Superior temporal gyrus (tissue), 1 donor: ENCODE measurements at regions not wholly inside any gene's neighbourhood (a gene's known extent, or its start where the extent isn't known, plus 50 kb on each side); places are given as distances from the start of the nearest gene placed in this dataset.
A peak's percentile ranks its signal among the peaks of the same experiment; 100 is the strongest.
"Not testable (repeated sequence)": the region's sequence is repeated elsewhere in the genome, so short reads cannot be mapped to it uniquely, and the experiment has no call there.

Source experiments
- DNase-seq: peaks from one replicate; pipeline ENCODE4 v3.0.0-alpha.2; 2016; ENCODE audit errors: extremely low spot score

DNA sequence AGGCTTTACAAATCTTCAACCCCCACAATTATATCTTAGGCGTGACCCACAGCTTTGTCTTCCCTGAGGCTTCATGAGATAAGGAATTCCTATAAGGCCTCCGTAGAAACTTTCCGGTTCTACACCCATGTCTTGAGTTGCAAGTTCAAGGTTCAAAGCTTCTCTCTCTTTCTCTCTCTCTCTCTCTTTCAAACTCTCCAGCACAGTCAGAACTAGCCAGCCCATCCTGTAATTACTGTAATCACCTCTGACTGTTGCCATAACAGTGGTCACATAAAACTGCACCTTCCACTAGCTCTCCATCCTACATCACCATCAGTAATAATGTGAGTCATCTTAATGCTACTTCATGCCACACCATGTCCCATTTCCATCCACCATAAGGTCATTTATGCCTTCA lies 90.0 kb upstream of the NFASC start:
- no peak for DNase-seq

DNA sequence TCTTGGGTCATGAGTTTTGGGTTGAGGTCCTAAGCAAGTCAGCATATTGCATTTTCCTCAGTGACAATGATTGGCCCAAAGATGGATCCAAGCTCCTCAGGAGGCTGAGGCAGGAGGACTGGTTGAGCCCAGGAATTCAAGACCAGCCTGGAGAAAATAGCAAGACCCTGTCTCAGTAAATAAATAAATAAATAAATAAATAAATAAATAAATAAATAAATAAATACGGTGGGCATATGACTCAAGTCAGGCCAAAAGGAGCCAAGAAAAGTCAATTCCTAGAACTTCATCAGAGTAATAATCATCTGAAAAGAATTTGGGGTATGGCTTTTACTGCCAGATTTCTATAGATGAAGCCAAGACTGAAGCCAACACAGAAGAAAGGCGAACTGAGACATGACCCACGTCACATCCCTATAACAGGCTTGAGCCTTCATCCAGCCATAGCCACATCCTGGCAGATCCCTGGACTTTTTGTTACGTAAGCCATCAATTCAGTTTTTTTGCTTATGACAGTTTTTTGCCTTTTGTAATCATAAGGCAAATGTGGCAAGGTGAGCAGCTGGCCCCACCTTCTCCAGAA lies 88.5 kb upstream of the NFASC start:
- no peak for DNase-seq

DNA sequence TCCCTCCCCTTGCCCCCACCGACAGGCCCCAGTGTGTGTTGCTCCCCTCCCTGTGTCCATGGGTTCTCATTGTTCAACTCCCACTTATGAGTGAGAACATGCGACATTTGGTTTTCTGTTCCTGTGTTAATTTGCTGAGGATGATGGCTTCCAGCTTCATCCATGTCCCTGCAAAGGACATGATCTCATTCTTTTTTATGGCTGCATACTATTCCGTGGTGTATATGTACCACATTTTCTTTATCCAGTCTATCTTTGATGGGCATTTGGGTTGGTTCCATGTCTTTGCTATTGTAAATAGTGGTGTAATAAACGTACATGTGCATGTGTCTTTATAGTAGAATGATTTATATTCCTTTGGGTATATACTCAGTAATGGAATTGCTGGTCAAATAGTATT lies 85.6 kb upstream of the NFASC start:
- not testable (repeated sequence) for DNase-seq

DNA sequence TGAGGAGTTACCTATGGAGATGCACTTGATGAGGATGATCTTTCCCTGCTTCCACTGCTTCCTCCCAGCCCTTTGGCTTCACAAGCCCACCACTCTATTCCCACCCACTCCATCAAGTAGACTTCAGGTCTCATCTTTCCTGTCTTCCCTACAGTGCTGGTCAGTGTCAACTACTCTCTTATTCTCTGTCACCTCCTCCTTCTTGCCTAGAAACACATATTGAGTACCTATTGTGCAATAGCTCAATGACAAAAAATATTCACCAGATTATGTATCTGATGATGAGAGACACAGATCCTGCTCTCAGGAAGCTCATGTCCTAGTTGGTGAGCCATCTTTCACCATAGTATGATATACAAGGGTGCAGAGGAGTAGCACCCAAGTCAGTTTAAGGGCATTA lies 82.2 kb upstream of the NFASC start:
- DNase-seq: no peak

DNA sequence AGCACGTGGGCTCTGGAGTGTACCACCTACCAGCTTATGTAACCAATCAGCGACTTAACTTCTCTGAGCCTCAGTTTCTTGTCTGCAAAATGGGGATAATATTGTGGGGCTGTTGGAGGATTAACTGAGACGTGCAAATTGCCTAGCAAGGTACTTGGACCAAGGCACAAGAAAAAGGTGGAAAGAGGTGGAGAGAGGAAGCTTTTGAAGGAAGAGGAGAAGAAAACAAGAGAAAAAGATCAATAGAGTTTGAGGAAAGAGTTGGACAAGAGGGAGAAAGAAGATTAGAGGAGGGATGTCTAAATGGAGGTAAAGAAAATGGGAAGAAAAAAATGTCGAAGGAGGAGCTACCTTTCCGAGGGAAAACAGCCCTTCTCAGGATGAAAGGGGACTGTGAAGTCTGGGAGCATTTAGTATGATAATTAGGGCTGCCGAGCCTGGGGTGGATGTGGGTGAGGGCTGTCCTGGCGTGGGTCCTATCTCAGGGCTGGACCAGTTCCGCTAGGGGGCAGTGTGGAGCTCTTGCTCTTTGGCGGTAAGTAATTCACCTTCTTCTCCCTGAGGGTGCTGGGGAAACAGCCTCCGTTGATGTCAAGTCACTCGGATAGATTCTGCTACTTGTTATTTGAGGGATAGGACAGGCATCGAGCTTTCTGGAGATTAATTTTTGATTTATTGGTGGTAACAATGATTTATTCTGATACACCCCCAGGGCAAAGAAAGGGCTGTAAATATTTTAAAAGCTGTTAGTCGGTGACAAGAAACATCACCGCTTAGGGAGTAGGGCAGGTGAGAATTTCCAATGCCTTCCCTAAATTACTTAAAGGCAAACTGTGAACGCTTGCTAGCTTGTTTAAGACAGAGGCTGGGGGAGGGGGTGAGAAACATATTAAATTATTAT lies 79.0 kb upstream of the NFASC start:
- peak; percentile 66 for DNase-seq

DNA sequence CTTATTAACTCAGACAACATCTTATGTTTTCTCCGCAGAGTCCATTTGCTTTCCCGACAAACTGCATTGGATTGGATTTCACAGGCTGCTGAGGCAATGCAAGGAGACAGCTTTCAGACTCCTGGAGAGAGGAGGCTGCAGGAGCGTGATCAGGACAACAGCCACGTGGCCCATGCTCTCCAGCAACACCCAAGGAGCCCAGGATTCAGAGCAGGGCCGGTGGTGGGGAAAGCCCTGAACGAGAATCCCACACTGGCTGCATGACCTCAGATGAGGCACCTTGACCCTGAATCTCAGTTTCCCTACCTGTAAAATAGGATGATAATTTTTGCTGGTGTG lies 78.3 kb upstream of the NFASC start:
- no peak for DNase-seq

DNA sequence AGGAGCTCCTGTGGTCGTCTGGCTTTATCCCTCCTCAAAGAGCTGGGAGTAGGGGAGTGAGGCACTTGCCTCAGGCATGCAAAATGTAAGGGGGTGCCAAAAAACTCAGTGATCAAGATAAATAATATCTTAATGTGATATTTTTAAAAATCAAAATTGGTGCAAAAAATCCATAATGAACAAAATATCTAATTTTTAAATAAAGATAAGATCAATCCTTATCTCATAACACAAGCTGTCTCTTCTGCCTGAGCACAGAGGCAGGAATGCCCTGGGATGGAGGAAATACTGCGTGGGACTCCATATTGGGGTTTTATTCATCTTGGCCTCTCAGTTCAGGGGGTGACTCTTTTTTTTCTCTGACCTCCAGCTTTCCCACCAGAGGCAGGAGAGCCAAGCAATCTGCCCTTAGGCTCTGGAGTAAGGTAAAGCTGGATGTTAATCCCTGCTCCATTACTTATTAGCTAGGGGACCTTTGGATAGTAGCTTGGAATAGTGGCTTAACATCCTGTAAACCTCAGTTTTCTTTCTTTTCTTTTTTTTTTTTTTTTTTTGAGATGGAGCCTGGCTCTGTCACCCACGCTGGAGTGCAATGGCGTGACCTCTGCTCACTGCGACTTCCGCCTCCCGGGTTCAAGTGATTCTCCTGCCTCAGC lies 77.3 kb upstream of the NFASC start:
- DNase-seq: no peak

DNA sequence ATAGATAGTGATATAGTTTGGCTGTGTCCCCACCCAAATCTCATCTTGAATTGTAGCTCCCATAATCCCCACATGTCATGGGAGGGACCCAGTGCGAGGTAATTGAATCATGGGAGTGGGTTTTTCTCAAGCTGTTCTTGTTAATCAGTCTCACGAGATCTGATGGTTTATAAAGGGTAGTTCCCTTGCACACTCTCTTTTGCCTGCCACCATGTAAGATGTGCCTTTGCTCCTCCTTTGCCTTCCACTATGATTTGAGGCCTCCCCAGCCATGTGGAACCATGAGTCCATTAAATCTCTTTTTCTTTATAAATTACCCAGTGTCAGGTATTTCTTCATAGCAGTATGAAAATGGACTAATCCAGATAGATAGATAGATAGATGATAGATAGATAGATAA lies 73.8 kb upstream of the NFASC start:
- DNase-seq: not testable (repeated sequence)

DNA sequence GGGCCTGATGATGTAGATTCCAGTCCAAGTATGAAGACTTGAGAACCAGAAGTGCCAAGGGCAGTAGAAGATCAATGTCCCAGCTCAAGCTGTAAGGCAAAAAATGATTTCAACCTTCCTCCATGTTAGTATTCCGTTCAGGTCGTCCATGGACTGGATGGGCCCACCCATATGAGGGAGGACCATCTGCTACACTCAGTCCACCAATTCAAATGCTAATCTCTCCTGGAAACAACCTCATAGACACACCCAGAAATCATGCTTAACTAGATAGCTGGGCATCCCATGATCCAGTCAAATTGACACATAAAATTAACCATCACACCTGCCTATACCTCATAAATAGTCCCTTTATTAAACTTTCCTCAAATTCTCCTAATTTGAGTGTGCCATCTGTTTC lies 73.3 kb upstream of the NFASC start:
- no peak for DNase-seq

DNA sequence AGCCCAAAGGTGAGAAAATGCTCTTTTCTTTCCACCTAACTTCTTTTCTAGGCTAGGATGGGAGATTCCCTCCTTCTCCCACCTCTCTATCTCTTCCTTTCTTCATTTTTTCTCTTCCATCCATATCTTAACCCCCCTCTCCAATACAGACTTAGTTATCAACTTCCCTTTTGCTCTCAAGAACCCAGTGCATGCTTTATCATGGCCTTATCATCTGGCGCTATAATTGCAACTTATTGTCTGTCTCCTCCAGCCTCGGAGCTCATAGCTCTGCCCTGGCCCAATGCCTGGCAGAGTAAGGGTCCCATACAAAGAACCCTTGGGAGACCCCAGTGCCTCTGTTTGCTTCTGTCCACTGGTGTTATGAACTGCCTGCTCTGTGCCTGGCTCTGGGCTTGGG lies 71.0 kb upstream of the NFASC start:
- no peak for DNase-seq

DNA sequence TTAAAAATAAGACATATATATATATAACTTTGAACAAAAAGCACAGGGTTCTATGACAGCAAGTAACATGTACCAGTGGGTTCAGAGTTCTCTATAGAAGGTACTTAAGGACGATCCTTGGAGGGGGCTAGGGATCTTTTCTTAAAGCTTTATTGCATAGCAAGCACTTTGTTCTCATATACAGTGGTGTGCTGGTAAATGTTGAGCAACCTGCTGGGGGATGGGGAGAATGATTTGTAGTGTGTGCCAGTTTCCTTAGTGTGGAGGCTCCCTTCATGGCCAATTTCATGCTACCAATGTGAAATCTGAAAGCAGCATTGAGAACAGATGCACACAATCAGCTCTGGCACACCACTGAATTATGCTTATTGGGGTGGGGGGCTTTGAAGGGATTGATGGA lies 69.5 kb upstream of the NFASC start:
- no peak for DNase-seq

DNA sequence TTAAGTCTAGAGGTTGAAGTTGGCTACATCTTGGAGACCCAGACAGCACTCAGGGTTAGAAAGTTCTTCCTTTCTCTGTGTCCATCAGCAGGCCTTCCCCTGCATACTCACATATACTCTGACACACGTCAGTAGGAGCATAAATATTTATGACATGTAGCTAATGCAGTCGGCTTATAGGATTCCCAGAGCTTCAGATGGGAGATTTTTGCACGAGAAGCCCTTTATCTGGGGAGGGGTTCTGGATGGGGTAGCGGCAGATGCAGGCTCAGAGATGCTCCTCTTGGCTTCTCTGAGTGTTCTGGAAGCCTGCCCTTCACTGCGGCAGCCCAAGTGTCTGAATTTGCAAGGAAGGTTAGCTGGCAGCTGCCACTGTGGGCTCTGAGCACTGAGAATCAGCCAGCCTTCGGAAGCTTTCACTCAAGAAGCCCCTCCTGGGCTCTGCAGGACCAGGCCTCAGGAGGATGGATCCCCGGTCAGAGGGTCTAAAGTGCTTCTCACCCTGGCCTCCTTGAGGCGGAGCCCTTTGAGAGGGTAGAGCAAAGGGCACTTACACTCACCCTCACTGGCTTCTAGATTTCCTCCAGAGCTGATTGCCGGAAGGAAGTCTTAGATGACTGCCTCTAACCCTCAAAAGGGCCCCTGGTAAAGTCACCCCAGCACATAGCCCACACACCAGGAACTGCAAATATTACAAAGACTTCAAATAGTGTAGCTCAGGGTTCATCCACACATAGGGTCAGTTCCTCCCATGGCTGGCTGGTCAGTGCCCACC lies 68.1 kb upstream of the NFASC start:
- DNase-seq: no peak

DNA sequence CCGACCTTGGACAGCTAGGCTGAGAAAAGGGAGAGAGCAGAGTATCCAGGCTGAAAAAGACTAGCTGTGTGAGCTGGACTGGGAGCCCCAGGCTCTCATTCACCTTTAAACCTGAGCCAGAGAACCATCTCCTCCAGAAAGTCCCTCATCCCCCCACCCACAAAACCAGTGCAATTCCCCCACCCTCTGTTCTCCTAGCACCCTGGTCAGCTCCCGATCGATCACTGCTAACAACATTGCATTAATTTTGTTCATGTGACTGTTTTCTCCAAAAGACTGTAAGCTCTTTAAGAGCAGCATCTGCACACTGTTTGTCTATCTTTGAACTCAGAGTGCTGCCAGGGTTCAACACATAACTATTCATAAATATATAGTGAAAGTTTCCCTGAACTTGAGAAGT lies 67.1 kb upstream of the NFASC start:
- no peak for DNase-seq

DNA sequence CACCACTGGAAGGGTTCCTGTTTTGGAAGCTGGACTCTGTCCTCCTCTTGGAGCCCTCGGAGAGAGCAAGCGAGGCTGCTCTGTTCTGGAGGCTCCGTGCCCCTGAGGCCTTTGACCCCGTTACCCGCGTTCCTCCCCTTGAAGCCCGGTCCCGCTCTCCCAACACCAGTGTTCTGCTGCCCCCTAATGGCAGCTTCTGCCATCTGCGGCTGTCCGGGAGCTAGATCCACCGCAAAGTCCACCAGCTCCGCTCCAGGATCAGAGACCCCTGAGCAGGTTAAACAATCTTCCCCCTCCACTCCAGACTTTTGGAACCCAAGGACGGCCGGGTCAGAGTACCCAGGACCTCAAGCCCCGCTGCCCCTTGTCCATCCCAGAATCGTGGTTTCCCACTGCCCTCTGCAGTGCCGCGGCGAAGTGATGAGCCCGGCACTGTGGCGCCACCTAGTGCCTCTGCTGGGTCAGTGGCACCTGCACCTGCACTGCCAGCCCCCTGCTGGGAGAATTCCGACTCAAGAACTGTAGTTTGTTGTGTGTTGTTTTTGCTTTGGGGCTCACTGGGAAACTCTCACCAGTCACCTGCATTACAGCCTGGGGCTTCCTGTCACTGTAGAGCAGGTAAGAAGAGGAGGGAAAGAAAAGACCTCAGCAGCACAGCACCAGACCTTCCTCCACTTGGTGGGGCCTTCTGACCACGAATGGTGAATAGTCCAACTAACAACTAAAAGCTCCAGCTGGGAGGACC lies 63.5 kb upstream of the NFASC start:
- peak; percentile 96 for DNase-seq

DNA sequence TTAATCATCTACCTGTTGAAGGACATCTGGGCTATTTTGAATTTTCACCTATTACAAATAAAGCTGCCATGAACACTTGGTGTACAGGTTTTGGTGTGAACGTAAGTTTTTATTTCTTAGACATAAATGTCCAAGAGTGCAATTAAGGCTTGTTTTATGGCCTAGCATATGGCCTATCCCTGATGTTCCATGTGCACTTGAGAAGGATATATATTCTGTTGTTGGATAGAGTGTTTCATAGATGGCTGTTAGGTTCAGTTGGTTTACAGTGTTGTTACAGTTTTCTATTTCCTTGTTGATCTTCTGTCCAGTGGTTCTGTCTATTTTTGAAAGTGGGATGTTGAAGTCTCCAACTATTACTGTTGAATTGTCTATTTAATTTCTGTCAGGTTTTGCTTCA lies 61.2 kb upstream of the NFASC start:
- DNase-seq: no peak

DNA sequence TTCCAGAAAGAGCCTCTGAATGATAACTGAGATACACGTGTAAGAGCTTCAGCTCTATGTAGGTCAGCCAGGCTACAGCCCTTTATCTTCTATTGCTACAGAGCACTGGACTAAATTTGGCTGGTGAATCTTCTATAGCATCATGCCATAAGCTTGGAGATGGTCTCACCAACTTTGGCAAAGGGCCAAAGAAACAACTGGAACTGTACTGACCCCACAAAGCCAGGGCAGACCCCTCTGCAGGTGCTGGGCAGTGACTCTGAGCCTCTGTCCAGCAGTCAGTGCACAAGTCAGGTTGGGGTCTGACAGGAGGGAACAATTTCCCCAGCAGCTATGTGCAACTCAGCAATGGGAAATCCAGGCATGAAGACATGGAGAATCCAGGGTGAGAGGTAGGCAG lies 57.8 kb upstream of the NFASC start:
- DNase-seq: no peak

DNA sequence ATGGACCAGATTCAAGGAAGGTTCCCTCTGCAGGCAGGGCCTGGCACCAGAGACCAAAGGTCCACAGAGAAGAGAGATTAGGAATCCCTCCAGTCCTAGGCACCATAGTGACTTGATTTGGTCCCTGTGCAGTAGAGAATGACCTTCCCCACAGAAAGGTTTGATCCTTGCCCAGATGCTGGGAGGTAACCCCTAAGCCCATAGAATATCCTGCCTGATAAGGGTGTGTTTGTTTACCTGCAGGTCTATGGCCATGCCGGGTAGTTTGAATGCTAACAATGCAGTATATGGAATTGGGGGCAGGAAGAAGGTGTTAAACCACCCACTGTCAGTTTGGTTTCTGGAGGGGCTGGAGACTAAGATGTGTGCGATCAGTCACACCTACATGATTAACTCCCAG lies 57.1 kb upstream of the NFASC start:
- no peak for DNase-seq

DNA sequence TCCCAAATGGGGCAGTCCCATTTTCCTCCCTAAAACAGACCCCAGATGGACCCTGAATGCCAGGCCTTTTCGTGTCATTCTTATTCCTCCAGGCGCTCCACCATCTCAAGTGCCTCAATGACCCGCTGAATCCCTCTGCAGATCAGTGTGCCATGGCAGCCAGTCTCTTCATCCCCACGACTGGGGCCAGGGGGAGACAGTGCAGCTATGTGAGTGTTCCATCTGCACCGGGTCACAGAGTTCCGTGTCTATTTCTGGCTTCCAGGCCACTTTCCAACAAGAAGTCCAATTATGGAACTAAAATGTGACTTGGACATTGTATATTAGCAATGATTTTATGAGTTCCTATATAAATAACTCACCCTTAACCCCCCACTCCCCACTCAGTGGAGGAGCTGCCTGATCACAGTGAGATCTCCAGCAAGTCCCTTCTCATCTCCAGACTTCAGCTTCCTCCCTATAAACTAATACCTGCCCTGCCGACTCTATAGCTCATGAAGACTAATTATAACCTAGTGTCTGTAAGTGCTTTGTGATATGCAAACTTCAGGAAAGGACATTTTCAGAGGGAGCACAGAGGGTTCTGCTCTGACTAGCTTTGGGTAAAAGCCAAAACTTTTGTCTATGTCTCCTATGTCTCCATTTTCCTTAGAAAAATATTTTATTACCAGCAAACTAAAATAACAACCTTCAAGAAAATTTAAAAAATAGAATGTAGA lies 56.3 kb upstream of the NFASC start:
- no peak for DNase-seq

DNA sequence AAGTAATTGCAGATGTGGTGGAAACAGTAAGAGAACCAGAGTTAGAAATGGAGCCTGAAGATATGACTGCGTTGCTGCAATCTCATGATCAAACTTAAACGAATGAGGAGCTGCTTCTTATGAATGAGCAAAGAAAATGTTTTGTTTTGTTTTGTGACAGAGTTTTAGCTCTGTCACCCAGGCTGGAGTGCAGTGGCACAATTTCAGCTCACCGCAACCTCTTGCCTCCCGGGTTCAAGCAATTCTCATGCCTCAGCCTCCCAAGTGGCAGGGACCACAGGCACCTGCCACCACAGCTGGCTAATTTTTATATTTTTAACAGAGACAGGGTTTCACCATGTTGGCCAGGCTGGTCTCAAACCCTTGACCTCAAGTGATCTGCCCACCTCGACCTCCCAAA lies 53.3 kb upstream of the NFASC start:
- DNase-seq: no peak

DNA sequence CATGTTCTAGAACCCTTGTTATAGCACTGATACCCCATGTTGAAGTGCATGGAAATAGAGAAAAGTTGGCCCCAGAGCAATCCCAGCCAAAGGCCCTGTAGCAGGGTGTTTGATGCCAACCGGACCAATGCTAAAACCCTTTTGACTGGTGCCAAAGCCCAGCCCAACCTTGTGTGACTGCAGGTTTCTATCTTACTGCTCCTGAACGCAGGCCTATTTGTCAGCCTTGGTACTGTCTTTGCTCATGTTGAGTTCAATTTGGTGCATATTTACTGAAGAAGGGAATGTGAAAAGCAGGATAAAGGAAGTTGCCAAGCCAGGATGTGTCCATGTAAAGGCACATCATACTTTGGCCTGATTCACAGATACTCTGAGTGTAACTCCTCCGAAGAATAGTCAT lies 51.7 kb upstream of the NFASC start:
- DNase-seq: no peak

DNA sequence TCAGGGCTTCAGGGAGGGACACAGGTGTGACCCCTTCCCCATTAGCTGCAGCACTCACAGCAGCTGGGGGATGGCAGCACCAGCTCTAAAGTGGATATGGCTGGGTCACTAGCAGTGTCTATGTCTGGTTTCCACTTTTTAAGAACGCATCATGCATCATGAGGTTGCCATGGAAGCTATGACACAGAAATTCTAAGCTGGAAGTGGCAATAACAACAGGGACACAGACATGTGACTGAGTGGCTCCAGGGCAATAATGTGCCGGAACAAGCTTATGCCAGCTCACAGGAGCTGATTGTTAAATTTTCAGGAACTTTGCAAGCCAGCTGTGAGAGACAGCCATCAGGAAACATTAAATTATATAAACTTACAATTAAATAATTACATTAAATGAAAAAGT lies 51.2 kb upstream of the NFASC start:
- DNase-seq: no peak
